ENCODE measurements at regions not wholly inside any gene's neighbourhood (a gene's known extent, or its start where the extent isn't known, plus 50 kb on each side); places are given as distances from the start of the nearest gene placed in this dataset.

DNA sequence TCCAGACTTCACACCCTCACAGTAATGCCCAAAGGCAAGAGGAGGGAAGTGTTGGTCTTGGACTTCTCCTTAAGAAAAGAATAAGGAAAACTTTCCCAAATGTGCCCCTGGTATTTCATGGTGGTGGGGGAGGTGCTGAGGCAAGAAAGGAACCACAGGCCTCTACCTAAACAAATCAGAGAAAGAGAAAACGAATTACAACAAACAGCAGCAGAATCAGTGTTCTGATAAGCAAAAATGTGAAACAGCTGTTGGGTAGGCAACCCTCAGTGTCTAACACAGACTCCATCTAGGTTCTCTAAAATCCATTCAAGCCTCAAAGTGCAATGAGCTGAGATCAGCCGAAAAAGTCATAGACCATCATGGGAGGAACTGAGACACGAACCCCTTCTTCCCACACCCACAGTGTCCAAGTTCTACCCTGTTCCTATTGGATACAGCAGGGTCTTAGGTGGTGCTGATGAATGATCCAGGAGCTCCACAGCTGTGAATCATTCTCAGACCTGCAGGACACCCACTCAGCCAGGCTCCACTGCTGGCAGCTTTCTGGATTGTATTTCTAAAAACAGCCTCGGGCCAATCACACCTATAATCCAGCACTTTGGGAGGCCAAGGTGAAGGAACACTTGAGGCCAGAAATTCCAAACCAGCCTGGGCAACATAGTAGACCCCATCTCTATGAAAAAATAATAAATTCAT lies 149.1 kb downstream of the PLPP3 start:
- in situ Hi-C loops (cut with HindIII; ENCODE audit: low sequenced_read_pairs) = no loop called here
- DNase-seq (ENCODE audit: low read depth) = no peak
- TF ChIP-seq, protein P1, sequence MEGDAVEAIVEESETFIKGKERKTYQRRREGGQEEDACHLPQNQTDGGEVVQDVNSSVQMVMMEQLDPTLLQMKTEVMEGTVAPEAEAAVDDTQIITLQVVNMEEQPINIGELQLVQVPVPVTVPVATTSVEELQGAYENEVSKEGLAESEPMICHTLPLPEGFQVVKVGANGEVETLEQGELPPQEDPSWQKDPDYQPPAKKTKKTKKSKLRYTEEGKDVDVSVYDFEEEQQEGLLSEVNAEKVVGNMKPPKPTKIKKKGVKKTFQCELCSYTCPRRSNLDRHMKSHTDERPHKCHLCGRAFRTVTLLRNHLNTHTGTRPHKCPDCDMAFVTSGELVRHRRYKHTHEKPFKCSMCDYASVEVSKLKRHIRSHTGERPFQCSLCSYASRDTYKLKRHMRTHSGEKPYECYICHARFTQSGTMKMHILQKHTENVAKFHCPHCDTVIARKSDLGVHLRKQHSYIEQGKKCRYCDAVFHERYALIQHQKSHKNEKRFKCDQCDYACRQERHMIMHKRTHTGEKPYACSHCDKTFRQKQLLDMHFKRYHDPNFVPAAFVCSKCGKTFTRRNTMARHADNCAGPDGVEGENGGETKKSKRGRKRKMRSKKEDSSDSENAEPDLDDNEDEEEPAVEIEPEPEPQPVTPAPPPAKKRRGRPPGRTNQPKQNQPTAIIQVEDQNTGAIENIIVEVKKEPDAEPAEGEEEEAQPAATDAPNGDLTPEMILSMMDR (IDR thresholded peaks at IDR 0.05; ENCODE audit: low read depth, low read length, missing control alignments) = no peak
- H3K4me3 ChIP-seq (ENCODE audit: low read depth, low read length) = no peak overlapping the region

DNA sequence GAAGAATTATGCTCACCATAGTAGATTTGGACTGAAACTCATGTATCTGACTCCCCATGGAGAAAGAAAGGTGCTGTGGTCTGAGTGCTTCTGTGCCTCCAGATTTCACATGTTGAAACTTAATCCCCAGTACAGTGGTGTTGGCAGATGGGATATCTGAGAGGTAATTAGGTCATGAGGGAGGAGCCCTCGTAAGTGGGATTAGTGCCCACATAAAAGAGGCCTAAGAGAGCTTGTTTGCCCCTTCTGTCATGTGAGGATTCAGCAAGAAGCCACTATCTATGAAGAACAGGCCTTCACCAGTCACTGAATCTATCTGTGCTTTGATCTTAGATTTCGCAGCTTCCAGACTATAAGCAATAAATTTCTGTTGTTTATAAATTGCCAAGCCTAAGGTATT lies 150.1 kb downstream of the PLPP3 start:
- TF ChIP-seq, protein P1 (IDR thresholded peaks at IDR 0.05; ENCODE audit: low read depth, low read length, missing control alignments) = no peak
- in situ Hi-C loops (cut with HindIII; ENCODE audit: low sequenced_read_pairs) = no loop called here
- DNase-seq (ENCODE audit: low read depth) = no peak
- no peak overlapping the region for H3K4me3 ChIP-seq (ENCODE audit: low read depth, low read length)

DNA sequence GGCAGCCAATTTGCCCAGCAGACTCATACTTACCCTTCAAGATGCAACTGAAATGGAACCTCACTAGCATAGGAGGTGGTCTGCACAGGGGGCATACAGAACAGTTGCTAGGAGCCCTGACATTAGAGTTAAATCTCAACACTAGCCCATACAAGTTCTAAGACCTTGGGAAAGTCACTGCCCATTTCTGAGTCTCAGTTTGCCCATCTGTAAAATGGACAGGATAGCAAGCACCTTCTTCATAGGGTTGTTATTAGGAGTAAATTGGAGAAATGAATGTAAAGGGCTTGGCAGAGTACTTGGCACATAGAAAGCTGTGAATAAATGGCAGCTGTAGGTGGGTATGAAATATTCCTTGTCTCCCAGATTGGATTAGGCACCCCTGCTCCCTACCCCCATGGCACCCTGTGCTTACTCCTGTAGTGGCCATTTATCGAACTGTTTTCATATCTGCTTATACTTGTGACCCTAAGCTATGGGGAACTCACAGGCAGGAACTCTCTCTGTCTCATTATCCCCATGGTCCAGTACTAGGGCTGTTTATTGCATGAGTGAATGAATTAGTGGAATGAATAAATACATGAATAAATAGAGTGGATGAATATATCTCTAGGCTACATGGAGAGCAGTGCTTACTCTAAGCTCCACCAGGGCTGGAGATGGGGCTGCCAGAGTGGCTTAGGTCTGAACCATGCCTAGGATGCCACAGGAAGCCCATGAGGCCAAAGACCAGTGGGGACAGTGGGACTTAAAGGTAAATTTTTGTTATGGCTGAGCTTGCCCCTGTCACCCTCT lies 152.6 kb downstream of the PLPP3 start:
- in situ Hi-C loops (cut with HindIII; ENCODE audit: low sequenced_read_pairs) = no loop called here
- TF ChIP-seq, protein P1 (IDR thresholded peaks at IDR 0.05; ENCODE audit: low read depth, low read length, missing control alignments) = no peak
- H3K4me3 ChIP-seq (ENCODE audit: low read depth, low read length) = no peak overlapping the region
- no peak for DNase-seq (ENCODE audit: low read depth)

DNA sequence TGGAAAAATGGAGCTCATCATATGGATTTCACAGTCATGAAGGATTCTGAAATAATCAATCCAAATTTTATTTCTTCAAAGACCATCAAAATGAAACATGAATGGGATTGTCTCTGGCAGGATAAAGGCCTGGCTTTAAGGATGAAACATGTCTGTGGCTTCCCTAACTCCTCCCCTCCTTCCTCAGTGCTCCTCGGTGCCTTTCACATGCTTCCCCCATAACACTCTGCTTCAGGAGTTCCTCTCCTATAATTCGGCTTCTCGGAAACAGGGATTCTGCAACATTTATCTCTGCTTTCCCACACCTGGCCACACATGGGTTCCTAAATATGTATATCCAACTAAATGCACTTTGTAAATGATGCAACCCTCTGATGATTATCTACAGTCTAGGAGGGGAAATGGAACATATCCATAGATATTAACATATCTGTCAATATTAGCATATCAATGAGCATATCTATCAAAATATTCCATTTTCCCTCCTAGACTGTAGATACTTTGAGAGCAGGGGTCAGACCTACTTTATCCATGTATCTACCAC lies 153.8 kb downstream of the PLPP3 start:
- no peak overlapping the region for H3K4me3 ChIP-seq (ENCODE audit: low read depth, low read length)
- DNase-seq (ENCODE audit: low read depth) = no peak
- in situ Hi-C loops (cut with HindIII; ENCODE audit: low sequenced_read_pairs) = no loop called here
- TF ChIP-seq, protein P1 (IDR thresholded peaks at IDR 0.05; ENCODE audit: low read depth, low read length, missing control alignments) = no peak

DNA sequence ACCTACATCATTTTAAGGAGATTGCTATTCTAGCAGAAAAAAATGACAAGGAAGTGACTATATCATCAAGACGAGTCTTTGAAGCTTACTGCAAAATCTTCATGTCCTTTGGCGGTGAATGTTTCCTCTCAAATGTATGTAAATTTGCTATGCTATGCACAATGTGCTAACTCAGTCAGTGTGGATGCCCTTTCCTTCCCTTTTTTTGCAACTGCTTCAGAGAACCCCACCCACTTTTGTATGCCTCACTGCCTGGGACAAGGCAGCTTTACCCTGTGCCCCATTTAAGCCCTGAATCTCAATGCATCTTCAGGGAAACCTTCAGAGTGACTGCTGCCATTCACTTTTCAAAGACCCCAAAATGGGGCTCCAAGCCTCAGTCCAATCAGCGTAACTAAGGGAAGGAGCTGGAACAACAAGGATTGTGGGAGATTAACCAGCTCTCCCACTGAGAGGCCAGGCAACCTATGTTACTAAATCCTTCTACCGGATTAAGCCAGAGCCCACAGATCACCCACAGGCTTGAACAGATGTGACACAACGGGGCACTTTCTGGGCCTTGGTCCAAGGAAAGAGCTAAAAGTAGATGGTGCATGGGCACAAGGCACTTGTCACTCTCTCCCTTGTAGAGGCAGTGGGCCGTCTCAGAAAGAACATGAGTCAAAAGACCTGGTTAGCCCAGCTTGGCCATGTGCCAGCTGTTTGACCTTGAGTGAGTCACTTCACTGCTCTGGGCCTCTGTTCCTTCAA lies 154.4 kb downstream of the PLPP3 start:
- no peak for DNase-seq (ENCODE audit: low read depth)
- TF ChIP-seq, protein P1 (IDR thresholded peaks at IDR 0.05; ENCODE audit: low read depth, low read length, missing control alignments) = no peak
- H3K4me3 ChIP-seq (ENCODE audit: low read depth, low read length) = no peak overlapping the region
- in situ Hi-C loops (cut with HindIII; ENCODE audit: low sequenced_read_pairs) = no loop called here

DNA sequence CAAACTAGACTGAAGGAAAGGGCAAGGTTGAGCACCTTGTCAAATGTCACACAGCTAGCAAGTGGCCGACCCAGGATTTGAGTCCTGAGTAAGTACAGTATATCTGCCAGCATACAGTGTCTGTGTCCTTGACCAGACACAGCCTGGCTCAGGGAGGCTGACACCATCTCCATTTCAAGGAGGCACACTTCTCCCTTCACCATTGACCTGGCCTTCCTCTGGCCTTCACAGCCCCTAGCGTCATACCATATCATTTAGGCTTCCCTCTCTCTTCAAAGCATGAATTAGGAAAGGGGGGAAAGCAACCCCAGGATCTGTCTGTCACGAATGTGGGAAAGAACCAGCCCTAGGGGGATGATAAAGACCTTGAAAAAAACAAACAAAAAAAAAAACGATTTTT lies 155.6 kb downstream of the PLPP3 start:
- in situ Hi-C loops (cut with HindIII; ENCODE audit: low sequenced_read_pairs) = no loop called here
- DNase-seq (ENCODE audit: low read depth) = no peak
- TF ChIP-seq, protein P1 (IDR thresholded peaks at IDR 0.05; ENCODE audit: low read depth, low read length, missing control alignments) = no peak
- H3K4me3 ChIP-seq (ENCODE audit: low read depth, low read length) = no peak overlapping the region

All from astrocyte of the cerebellum (primary cell).